ENCODE measurements at regions not wholly inside any gene's neighbourhood (a gene's known extent, or its start where the extent isn't known, plus 50 kb on each side); places are given as distances from the start of the nearest gene placed in this dataset.
"Not testable (repeated sequence)": the region's sequence is repeated elsewhere in the genome, so short reads cannot be mapped to it uniquely, and the experiment has no call there.

DNA sequence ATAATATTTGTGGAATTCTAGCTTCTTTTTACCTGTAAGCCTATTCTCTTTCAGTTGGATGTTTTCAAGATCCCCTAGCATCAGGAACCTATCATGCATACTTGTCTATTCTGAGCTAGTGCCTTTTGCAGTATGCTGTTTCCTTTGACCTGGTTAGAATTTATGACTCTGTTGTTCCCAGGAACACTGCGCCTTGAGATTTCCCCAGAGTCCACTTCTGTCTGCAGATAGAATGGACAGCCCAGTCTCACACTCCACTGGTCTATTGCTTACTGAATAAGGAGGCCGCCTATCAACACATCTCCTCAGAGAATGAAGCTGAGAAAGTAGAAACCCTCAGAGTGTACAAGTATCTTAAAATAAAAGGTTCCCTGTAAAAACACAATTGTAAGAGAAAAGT is 465.1 kb upstream of the GALNTL6 start:
- no peak for DNase-seq (ENCODE audit: low read depth)

DNA sequence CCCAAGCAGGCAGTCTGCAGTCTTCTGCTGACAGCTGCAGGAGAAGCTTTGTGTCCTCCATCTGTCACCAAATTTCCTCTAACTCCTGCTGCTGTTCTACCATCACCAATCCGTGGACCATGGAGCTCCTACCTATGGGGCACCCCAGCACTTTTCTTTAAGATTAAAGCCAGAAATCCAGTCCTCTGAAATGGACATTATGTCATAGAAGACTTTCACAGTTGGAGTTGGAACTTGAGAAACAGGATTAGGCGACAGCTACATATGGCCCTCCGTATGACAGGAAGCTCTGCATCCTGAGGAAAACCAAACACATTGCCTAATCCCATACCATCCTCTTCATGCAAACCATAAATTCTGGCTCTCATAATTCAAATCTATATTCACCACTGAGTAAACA is 470.6 kb upstream of the GALNTL6 start:
- no peak for DNase-seq (ENCODE audit: low read depth)

DNA sequence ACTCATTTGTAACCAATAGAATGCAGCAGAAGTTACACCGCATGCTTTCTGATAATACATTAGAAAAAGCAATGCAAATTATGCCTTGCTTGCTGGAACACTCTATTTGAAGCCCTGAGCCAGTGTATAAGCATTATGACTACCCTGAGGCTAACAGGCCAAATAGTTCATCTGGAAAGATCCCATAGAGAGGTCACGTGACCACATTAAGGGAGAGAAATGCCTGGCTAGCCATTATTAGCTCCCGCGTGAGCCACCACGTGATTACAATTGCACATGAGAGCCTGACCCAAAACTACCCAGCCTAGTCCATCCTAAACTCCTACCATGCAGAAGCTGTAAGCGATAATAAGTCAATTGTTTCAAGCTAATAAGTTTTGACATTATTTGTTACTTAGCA is 472.9 kb upstream of the GALNTL6 start:
- no peak for DNase-seq (ENCODE audit: low read depth)

DNA sequence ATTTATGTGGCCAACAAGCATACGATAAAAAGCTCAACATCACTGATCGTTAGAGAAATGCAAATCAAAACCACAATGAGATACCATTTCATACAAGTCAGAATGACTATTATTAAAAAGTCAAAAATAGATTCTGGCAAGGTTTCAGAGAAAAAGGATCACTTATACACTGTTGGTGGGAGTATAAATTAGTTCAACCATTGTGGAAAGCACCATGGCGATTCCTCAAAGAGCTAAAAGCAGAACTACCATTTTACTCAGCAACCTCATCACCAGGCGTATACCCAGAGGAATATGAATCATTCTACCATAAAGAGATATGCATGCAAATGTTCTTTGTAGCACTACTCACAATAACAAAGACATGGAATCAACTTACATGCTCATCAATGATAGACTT is 478.7 kb upstream of the GALNTL6 start:
- DNase-seq (ENCODE audit: low read depth): no peak

DNA sequence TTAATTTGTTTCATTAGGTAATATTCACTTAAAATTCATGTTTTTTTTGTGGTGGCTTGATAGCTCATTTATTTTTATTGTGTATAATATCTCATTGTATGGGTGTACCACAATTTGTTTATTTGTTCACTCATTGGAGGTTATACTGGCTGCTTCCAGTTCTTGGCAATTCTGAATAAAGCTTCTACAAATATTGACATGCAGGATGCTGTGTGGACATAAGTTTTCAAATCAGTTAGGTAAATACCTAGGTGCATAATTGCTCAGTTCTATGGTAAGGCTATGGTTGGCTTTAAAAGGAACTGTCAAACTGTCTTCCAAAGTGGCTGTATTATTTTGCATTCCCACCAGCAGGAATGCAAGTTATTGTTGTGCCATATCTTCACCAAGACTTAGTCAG is 504.5 kb upstream of the GALNTL6 start:
- DNase-seq (ENCODE audit: low read depth): no peak

DNA sequence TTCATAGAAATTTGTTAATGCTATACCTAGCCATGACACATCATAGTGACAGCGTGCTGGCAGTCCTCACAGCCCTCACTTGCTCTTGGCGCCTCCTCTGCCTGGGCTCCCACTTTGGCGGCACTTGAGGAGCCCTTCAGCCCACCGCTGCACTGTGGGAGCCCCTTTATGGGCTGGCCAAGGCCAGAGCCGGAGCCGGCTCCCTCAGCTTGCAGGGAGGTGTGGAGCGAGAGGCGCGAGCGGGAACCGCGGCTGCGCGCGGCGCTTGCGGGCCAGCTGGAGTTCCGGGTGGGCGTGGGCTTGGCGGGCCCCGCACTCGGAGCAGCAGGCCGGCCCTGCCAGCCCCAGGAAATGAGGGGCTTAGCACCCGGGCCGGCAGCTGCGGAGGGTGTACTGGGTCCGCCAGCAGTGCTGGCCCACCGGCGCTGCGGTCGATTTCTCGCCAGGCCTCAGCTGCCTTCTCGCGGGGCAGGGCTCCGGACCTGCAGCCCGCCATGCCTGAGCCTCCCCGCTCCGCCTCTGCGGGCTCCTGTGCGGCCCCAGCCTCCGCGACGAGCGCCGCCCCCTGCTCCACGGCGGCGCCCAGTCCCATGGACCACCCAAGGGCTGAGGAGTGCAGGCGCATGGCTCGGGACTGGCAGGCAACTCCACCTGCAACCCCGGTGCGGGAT is 515.0 kb upstream of the GALNTL6 start:
- not testable (repeated sequence) for DNase-seq (ENCODE audit: low read depth)

DNA sequence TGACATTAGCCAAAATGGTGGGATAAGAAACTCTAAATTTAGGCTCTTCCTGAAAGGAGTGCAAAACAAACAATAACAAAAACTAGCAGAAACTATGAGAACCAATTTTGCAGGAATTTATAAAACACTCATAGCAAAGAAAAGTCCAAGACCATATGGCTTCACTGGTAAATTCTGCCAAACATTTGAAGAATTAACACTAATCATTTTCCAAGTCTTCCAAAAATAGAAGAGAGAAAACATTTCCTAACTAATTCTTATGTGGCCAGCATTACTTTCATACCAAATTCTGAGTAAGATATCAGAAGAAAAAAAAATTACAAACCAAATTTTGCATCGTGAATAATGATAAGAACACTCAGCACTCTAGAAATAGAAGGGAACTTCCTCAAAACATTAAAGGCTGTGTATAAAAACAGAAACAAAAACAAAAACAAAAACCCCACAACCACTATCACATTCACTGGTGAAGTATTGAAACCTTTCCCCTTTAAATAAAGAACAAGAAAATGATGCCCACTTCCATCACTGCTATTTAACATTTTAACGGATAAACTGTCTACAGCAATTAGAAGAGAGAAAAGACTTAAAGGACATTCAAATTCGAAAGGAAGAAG is 524.3 kb upstream of the GALNTL6 start:
- DNase-seq (ENCODE audit: low read depth): no peak

DNA sequence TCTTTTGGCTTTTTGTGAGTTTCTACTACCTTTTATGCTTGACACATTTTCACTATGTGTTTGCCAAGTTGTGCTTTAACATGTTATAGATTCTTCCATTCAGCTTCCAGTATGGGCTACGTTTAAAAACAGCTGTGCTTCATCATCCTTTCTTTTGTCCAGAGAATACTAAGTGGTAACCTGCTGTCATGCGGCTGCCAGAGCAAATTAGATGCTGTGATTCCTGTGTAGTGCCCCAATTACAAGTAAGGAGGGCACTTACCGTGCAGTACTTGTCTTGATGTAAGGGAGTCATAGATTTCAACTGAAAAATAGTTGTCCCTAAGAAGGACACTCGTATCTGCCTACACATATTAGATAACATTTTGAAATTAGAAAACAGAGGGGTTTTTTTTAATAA is 531.8 kb upstream of the GALNTL6 start:
- no peak for DNase-seq (ENCODE audit: low read depth)

DNA sequence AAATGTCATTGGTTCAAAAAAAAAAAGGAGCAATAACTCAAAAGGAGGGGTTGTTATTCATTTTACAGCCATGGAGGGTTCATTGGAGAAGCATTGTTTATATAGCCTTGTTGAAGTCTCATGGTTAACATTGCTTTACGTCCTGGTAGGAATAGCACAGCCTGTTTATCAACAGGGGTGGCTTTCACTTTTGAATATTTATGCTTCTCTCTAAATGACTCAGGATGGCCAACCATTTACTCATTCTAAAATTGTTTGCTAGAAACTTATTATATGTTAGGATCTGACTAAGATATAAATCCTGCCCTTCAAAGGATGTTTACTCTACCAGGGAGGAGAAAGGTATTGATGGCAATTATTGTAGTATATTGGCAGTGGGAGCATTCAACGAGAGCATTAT is 534.1 kb upstream of the GALNTL6 start:
- no peak for DNase-seq (ENCODE audit: low read depth)

DNA sequence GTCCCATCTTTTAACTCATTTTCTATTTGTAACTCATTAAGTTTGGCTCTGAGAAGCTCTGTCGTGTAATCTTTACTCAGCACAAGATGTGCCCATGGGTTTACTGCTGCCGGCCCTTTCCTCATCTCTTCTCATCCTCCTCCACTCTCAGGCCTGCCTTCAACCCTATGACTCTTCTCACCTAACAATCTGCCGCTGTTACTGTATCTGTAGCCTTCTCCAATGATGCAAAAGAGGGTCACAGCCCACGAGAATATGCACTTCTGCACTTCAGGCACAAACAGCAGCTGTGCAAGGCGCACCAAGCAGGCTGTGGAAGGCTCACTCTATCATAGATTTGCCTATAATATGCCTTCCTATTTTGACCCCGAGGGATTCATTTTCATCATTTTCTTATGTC is 546.5 kb upstream of the GALNTL6 start:
- no peak for DNase-seq (ENCODE audit: low read depth)

DNA sequence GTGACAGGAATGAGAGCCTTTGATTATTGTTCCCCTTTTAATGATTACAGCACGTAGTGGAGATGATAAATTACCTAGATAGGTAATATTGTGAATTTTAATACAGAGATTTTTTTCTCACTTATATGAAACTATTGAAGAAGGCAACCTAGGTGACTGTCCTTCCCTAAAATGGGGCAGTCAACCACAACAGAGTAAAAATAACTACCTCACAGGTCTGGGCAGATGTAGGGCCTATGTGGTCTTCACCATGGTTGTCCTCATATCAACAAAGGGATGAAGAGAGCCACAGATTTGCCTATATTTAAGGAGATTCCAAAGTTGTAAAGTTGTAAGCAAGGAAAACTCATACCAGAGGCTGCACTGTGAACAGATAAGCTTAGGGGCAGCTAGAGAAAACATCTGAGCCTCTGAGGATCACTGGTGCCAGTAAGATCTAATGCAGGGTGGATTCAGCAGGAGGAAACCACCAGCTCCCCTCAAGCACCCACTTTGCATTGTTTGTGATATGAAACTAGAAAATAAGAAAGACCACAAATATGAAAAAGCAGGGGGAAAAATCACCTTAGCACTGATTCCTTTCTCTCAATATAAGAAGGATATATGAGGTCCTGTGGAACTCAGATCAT is 547.9 kb upstream of the GALNTL6 start:
- no peak for DNase-seq (ENCODE audit: low read depth)

DNA sequence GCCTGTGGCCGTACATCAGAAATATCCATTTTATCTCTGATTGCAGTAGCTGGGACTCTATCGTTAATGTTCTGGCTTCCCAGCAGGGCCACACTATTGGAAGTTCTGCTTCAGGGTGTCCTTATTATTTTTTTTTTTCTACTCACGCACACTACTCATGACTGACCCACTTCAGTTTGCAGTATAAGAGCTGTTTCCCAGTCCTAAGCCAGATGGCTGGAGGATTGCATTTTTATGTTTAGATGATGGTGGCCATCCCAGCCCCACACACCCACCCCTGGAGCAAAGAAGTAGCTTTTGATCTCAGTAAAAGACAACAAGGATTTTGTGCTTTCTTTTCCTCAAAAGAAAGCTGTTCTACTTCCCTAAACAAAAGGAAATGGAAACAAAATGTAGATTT is 557.0 kb upstream of the GALNTL6 start:
- no peak for DNase-seq (ENCODE audit: low read depth)

DNA sequence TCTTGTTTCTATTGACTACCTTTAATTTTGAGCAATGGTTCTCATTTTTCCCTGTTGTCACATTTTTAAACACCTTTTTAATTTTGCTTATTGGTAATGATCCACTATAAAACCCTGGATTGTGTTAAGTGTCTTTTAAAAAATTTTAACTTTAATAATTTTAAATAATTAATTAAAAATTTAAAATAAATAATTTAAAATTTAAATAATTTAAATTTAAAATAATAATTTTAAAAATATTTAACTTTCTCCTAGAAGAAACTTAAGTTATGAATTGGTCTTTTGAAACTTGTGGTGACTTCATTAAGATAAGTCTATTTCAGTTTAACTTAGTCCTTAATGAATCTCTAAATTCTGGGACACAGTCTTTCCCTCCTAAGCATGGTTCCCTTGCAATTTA is 566.3 kb upstream of the GALNTL6 start:
- no peak for DNase-seq (ENCODE audit: low read depth)

DNA sequence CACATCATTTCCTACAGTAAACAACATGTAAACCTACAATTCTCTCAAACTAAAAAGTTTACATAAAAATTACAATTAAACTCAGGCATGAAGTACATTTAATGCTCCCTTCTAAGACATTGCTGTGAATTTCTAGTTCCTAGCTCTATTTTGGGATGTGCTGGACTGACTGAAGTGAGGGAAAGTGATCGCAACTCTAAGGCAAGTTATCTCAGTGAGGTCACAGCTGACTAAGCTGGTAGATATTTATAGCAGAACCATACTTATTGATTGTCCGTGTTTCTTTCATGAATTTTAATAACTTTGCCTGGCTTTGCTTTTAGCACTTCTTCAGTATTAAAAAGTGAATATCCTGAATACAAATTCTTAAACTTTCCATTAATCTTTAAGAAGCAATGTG is 570.4 kb upstream of the GALNTL6 start:
- no peak for DNase-seq (ENCODE audit: low read depth)

DNA sequence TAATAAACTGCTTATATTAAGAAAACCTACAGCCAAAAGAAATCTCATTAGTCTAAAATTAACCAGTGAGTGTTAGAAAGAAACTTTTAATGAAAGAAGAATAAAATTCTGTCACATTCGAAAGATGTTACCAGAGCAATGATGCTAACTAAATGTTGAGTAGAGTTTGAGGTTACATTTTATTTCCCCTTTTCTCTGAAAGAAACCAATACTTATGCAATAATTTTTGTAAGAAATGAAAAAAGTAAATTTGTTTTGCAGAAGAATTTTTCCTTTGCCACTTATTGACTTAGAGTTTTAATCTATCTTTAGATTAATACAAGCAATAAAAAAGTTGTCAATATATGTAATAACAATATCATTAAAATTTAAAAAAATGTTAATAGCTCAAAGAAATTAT is 574.0 kb upstream of the GALNTL6 start:
- no peak for DNase-seq (ENCODE audit: low read depth)

DNA sequence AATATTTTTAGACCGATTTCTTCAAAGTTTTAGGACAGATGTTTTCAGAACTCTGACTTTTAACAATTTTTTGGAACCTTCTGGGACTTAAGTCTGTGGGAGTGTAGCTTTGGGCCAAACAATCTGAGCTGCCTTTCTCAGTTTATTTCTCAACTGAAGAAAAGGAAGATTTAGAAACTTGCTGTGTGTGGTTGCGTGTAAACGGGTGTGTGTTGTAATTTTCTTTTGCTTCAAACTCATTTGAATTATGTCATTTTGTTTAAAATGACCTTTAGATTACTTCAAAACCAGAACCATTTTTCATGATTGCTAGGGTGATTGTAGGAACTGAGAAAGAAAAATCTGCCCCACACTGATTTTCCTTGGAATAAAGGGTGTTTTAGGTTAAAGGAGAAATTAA is 577.7 kb upstream of the GALNTL6 start:
- no peak for DNase-seq (ENCODE audit: low read depth)

DNA sequence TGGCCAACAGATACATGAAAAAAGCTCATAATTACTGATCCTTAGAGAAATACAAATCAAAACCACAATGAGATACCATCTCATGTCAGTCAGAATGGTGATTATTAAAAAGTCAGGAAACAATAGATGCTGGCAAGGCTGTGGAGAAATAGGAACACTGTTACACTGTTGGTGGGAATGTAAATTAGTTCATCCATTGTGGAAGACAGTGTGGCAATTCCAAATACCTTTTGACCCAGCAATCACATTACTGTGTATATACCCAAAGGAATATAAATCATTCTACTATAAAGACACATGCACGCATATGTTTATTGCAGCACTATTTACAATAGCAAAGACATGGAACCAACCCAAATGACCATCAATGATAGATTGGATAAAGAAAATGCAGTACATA is 583.9 kb upstream of the GALNTL6 start:
- DNase-seq (ENCODE audit: low read depth): not testable (repeated sequence)

DNA sequence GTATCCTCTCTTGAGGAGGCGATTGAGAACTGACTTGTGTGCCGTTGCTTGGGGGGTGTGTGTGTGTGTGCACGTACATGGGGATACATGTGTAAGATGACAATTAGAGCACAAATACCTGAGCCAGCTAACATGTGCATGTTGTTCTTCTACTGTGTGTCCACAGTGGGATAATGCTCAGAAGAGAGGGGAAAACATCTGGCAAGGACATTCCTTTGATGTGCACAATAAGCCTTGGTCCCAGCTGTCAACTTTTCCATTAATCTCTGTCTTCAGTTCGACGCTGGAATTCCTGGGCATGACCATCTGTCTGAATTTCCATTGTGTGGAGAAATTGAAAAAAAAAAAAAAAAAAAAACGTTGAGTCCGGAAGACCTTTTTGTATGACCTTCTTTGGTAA is 592.0 kb upstream of the GALNTL6 start:
- no peak for DNase-seq (ENCODE audit: low read depth)

DNA sequence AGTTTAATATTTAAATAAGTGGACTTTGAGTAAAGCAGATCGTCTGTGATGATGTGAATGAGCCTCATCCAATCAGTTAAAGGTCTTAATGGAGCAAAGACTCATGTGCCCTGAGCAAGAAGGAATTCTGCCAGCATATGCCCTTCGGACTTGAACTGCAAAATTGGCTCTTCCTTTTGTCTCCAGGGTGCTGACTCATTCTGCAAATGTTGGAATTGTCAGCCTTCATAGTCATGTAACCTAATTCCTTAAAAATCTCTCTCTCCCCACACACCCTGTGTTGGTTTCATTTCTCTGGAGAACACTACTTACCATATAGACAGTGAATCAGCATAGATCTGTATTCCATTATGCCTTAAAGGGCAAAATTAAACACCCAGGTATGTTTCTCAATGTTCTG is 609.8 kb upstream of the GALNTL6 start:
- no peak for DNase-seq (ENCODE audit: low read depth)

DNA sequence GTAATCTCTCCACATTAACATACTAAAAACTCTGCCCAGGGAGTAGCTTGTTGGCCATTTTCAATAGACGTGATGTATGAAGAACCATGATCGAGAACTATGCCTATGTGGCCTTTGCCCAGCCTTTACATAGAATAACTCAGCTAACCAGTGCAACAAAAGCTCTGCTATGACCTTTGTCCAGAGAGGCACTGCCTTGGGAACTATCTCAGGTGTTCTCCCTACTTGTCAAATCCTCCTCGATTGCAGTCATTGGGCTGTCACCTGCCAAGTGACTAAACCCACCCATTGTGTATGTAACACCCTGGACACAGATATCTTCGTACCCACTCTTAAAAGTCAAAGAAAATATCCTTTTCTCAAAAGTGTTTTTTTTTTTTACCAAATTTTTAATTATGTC is 610.3 kb upstream of the GALNTL6 start:
- no peak for DNase-seq (ENCODE audit: low read depth)

DNA sequence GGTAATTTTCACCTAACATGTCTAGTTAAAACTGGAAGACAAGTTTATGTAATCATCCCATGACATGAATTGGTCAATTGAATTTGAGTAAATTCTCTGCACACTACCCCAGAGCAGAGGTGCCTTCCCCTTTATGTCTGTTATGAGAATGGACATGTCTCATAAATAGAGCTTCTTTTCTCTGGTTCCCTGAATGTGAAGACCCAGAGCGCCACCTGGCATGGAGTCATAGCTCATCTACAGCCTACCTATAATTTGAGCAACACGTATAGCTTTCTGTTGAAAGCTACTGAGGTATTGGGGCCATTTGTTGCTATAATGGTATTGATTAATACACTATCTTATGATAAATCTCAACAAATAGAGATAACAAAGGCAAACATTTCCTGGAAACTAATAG is 626.5 kb upstream of the GALNTL6 start:
- DNase-seq (ENCODE audit: low read depth): no peak

DNA sequence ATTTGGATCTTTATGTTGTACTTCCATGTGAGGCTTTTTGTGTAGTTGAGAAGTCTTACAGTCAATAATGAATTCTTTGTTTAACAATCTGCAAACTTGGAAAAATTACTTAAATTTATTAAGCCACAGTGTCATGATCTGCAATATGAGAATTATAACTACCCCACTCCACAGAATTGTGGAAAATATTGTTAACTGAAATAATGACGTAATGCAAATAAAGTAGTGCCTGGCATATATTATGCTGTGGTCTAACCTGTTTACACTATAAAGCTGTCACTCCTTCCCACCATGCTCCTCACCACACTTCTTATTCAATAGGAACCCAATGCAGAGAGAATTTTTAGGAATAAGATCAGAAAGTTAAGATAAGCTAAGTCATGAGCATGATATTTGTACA is 632.1 kb upstream of the GALNTL6 start:
- no peak for DNase-seq (ENCODE audit: low read depth)

DNA sequence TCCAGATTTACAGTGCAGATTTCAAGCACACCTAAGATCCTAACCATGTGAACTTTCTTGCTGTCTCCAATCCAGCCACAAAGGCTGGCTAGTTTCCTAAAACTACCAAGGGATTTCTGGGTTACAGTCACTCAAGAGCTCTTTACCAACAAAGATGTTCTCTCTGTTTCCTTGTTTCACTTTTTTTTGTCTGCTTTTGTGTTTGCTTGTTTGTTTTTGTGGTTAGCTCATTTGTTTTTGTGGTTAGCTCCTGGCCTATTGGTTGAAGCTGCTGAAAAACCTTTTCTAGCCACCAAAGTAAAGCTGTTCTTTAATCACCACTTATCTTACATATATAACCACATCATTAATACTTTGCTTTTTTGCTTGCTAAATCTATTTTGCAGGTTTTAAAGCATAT is 642.5 kb upstream of the GALNTL6 start:
- DNase-seq (ENCODE audit: low read depth): no peak

DNA sequence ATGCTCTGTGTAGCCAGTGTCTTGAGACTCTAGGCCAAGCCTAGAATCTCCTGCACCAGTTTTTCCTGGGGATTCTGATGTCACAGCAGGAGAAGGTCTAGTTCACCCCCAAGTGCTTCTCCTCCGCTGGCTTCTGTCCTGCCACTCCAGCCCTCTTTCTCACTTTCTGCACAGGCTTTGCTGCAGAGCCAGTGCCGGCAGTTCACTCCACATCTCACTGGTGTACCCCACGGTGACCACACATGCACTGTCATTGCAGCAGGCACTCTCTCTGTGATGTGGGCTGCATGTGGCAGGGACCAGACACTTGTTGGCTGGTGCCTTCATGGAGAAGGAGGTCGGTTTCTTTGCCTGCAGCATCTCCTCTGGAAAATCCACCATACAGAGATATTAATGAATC is 643.8 kb upstream of the GALNTL6 start:
- no peak for DNase-seq (ENCODE audit: low read depth)

Measured in M059J (cell line).